Brain microvascular endothelial cell (primary cell): ENCODE measurements at regions not wholly inside any gene's neighbourhood (a gene's known extent, or its start where the extent isn't known, plus 50 kb on each side); places are given as distances from the start of the nearest gene placed in this dataset.
A peak's percentile ranks its signal among the peaks of the same experiment; 100 is the strongest.

Source experiments
- DNase-seq: peaks from one replicate; pipeline ENCODE4 v3.0.0-alpha.2; 2020
- H3K27ac ChIP-seq: fragments of 250-450 bp; sonication (Bioruptor Pico); 2 replicates; pipeline ENCODE4 v1.5.1; 2020; ENCODE audit warnings: mild to moderate bottlenecking, moderate library complexity
- H3K27me3 ChIP-seq: fragments of 250-450 bp; sonication (Bioruptor Pico); replicated peaks from 2 replicates; pipeline ENCODE4 v1.5.1; 2020; ENCODE audit warnings: mild to moderate bottlenecking
- H3K36me3 ChIP-seq: fragments of 250-450 bp; sonication (Bioruptor Pico); replicated peaks from 2 replicates; pipeline ENCODE4 v1.5.1; 2020; ENCODE audit warnings: mild to moderate bottlenecking
- H3K4me3 ChIP-seq: 2 replicates; pipeline ENCODE4 v1.5.1; 2011; ENCODE audit warnings: low read depth, mild to moderate bottlenecking, control low read depth, low read length, moderate library complexity
- CTCF ChIP-seq: IDR thresholded peaks from 2 replicates; pipeline ENCODE4 v1.5.1; 2011; ENCODE audit warnings: low read depth, mild to moderate bottlenecking, moderate library complexity, low read length, control low read depth, inconsistent platforms; ENCODE audit errors: missing control alignments
- in situ Hi-C: cut with HindIII; loops from 2 replicates; pipeline ENCODE4 v1.10.0; 2017; ENCODE audit warnings: low sequenced_read_pairs, low pct_ligation_motif_present

- no peak overlapping the region for H3K4me3 ChIP-seq
- TF ChIP-seq CTCF: no peak
- H3K36me3 ChIP-seq: no peaks in the 10 kb centered on the region
- in situ Hi-C loops: no loop called here
- H3K27ac ChIP-seq: no peak overlapping the region
- H3K27me3 ChIP-seq: no peaks in the 10 kb centered on the region
- no peak for DNase-seq
These were observed 1399.5 kb downstream of the PCDH9 start for GRCh38 chr13:65830411-65831205.

- no peak for TF ChIP-seq CTCF
- no peaks in the 10 kb centered on the region for H3K27me3 ChIP-seq
- no peaks in the 10 kb centered on the region for H3K36me3 ChIP-seq
- in situ Hi-C loops: no loop called here
- H3K4me3 ChIP-seq: no peak overlapping the region
- DNase-seq: no peak
- H3K27ac ChIP-seq: no peak overlapping the region
These were observed 1400.7 kb downstream of the PCDH9 start for GRCh38 chr13:65829241-65830008.

- no peak overlapping the region for H3K27ac ChIP-seq
- in situ Hi-C loops: no loop called here
- no peak for DNase-seq
- no peaks in the 10 kb centered on the region for H3K36me3 ChIP-seq
- no peaks in the 10 kb centered on the region for H3K27me3 ChIP-seq
- no peak for TF ChIP-seq CTCF
- no peak overlapping the region for H3K4me3 ChIP-seq
These were observed 1403.5 kb downstream of the PCDH9 start for GRCh38 chr13:65826657-65827056.

- in situ Hi-C loops: no loop called here
- H3K4me3 ChIP-seq: no peak overlapping the region
- no peaks in the 10 kb centered on the region for H3K27me3 ChIP-seq
- no peak for TF ChIP-seq CTCF
- H3K36me3 ChIP-seq: no peaks in the 10 kb centered on the region
- no peak for DNase-seq
- no peak overlapping the region for H3K27ac ChIP-seq
These were observed 1405.1 kb downstream of the PCDH9 start for GRCh38 chr13:65825039-65825438.

- no peak for TF ChIP-seq CTCF
- Histone ChIP-seq H3K27ac (no peak overlapping the region), H3K4me3 (no peak overlapping the region), H3K27me3 (no peaks in the 10 kb centered on the region), H3K36me3 (no peaks in the 10 kb centered on the region)
- in situ Hi-C loops: no loop called here
- peak; percentile 5 for DNase-seq
These were observed 1422.1 kb downstream of the PCDH9 start for GRCh38 chr13:65808061-65808460.
